ENCODE measurements at regions not wholly inside any gene's neighbourhood (a gene's known extent, or its start where the extent isn't known, plus 50 kb on each side); places are given as distances from the start of the nearest gene placed in this dataset.

DNA sequence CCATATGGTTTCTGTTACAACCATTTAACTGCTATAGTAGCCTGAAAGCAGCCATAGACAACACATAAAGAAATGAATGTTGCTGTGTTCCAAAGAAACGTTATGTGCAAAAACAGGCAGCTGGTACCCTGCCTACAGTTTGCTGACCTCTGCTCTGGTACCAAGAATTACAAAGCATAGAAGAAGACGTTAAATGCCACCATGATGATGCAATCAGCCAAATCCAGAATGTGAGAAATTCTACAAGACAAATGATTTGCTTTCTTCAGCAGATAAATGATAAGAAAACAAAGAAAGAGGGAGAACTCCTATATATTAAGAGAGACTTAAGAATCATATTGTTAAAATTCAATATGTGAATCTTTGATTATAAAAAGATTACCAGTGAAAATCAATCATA lies 97.8 kb upstream of the PDE4B start:
- no peak for TF ChIP-seq CTCF (IDR thresholded peaks at IDR 0.05; ENCODE audit: low read depth, low read length, missing control alignments)
- no peak overlapping the region for H3K4me3 ChIP-seq (ENCODE audit: low read depth, low read length)
- in situ Hi-C loops (cut with HindIII; ENCODE audit: low sequenced_read_pairs) = loop anchor here (25.0 kb wide), 1 partner anchor 483 kb away; no protein-coding TSS in a partner anchor
- DNase-seq (ENCODE audit: low read depth) = no peak

GRCh38 chr1:65698590-65698989 lies 94.1 kb upstream of the PDE4B start:
- TF ChIP-seq CTCF (IDR thresholded peaks at IDR 0.05; ENCODE audit: low read depth, low read length, missing control alignments) = no peak
- DNase-seq (ENCODE audit: low read depth) = no peak
- in situ Hi-C loops (cut with HindIII; ENCODE audit: low sequenced_read_pairs) = loop anchor here (25.0 kb wide), 1 partner anchor 486 kb away; no protein-coding TSS in a partner anchor
- no peak overlapping the region for H3K4me3 ChIP-seq (ENCODE audit: low read depth, low read length)

GRCh38 chr1:65703853-65704252 lies 88.8 kb upstream of the PDE4B start:
- no peak for TF ChIP-seq CTCF (IDR thresholded peaks at IDR 0.05; ENCODE audit: low read depth, low read length, missing control alignments)
- in situ Hi-C loops (cut with HindIII; ENCODE audit: low sequenced_read_pairs) = no loop called here
- no peak for DNase-seq (ENCODE audit: low read depth)
- no peak overlapping the region for H3K4me3 ChIP-seq (ENCODE audit: low read depth, low read length)

DNA sequence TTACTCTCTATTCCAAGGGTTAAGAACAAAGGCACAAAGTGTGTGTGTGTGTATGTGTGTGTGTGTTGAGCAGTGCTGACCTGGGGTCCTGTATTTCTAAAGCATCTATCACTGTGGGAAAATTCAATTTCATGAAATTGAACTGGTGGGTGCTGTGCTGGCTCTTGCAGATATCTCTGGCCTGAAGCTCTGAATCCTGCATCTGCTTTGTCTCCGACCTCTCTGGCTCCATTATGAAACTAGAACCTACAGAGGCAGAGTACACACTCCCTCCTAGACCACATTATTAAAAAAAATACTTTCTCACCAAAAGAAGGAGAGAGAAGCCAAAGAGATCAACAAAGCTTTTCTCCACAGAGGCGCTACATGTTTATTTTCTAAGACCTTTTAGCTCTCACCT lies 88.4 kb upstream of the PDE4B start:
- DNase-seq (ENCODE audit: low read depth) = no peak
- H3K4me3 ChIP-seq (ENCODE audit: low read depth, low read length) = no peak overlapping the region
- in situ Hi-C loops (cut with HindIII; ENCODE audit: low sequenced_read_pairs) = no loop called here
- no peak for TF ChIP-seq CTCF (IDR thresholded peaks at IDR 0.05; ENCODE audit: low read depth, low read length, missing control alignments)

DNA sequence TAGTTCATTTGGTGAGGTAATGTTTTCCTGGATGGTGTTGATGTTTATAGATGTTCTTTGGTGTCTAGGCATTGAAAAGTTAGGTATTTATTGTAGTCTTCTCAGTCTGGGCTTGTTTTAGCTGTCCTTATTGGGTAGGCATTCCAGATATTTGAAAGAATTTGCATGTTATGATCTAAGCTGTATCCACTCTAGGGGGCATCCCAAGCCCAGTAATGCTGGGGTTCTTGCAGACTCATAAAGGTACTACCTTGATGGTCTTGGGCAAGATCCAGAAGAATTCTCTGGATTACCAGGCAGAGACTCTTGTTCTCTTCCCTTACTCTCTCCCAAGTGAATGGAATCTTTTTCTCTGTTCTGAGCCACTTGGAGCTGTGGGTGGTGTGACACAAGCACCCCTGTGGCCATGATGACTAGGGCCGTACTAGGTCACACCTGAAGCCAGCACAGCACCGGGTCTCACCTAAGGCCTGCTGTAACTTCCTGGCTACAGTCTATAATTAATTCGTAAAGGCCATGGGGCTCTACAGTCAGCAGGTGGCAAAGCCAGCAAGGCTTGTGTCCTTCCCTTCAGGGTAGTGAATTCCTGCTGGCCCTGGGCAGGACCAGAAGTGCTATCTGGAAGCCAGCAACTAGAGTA lies 74.8 kb upstream of the PDE4B start:
- in situ Hi-C loops (cut with HindIII; ENCODE audit: low sequenced_read_pairs) = no loop called here
- H3K4me3 ChIP-seq (ENCODE audit: low read depth, low read length) = no peak overlapping the region
- peak; percentile 11 for DNase-seq (ENCODE audit: low read depth)
- peak; percentile 16 for TF ChIP-seq CTCF (IDR thresholded peaks at IDR 0.05; ENCODE audit: low read depth, low read length, missing control alignments)

GRCh38 chr1:65719391-65719790 lies 73.3 kb upstream of the PDE4B start:
- no peak for DNase-seq (ENCODE audit: low read depth)
- in situ Hi-C loops (cut with HindIII; ENCODE audit: low sequenced_read_pairs) = no loop called here
- H3K4me3 ChIP-seq (ENCODE audit: low read depth, low read length) = no peak overlapping the region
- TF ChIP-seq CTCF (IDR thresholded peaks at IDR 0.05; ENCODE audit: low read depth, low read length, missing control alignments) = no peak

Data from astrocyte of the cerebellum (primary cell).